ENCODE measurements at regions not wholly inside any gene's neighbourhood (a gene's known extent, or its start where the extent isn't known, plus 50 kb on each side); places are given as distances from the start of the nearest gene placed in this dataset.

DNA sequence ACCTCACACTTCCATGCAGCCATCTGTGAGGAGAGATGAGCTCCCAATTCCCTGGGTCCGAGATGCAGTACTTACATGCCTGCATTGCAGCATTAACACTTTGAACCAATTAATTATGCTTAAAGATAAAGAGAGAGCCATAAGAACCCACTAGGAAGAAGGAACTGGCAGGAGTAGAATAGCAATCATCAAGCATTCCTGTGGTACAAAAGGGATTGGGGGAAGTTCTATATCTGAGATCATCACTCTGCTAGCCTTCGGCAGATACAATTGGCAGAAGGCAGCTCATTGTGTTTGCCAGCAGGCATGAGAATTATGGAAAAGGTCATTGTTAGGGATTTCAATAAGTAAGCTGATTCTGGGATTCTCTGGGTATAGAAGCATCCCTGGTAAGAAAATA, 891.4 kb downstream of the NTRK3 start:
- no peak for DNase-seq (ENCODE audit: low read depth, low spot score)

DNA sequence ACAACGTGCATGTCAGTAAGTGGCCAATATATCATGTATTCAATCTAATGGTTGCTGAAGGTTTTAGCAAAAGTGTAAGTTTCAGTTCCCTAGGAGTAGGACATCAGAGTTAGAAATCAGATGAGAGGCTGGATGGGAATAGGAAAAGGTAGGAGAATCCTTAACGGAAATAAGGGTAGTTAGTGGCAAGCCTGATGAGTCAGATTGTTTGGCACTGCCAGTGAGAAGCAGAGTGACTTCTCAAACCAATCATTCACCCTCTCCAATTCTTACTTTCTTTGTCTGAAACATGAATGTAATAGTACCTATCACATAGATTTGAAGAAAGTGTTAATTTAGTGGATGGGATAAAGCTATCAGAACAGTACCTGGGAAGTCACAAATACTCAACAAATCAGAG, 894.0 kb downstream of the NTRK3 start:
- no peak for DNase-seq (ENCODE audit: low read depth, low spot score)

DNA sequence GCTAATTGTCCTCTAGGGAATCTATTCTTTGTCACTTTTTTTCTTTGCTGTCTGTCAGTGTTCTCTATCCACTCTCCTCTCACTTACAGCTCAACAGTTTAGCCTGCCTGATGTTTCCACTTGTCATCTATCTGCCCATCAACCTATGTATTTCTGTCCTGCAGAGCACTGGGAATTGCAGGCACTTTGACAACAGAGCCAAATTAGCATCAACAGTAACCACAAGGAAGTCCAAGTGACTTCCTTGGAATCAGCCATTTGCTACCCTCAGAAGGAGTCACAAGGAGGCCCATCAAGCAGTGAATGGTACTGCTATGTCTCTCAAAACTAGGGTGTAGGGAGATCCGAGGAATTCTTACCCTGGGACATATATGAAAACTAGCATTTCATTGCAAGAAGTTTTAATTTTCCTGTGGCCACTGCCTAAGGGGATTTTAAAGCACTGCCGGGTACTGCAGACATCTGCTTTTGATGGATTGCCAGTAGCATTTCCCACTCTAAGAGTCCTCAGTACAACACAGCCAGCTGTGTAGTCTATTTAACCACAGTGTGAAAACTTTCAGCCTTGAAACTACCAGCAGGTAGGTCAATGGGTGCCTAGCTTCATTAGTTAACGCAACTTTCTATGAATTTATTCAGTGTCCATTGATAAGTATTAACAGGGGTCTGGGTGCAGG, 898.8 kb downstream of the NTRK3 start:
- no peak for DNase-seq (ENCODE audit: low read depth, low spot score)

DNA sequence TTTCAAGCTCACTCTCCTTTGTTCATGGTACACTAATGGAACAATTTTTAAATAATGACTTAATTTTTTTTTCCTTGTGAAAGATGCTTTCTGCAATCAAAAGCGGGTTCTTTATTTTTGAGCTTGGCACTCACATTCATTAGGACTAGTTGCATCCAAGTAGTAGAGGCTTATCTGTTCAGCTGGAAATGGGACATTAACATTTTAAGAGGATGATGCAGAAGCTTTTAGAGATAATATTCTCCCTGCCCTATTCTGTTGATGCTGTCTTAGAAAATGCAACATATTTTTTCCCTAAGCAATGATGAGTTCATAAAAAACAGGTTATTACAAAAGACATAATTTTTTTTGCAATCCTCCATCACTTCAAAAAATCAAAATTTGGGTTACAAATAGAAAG, 900.6 kb downstream of the NTRK3 start:
- DNase-seq (ENCODE audit: low read depth, low spot score): no peak

DNA sequence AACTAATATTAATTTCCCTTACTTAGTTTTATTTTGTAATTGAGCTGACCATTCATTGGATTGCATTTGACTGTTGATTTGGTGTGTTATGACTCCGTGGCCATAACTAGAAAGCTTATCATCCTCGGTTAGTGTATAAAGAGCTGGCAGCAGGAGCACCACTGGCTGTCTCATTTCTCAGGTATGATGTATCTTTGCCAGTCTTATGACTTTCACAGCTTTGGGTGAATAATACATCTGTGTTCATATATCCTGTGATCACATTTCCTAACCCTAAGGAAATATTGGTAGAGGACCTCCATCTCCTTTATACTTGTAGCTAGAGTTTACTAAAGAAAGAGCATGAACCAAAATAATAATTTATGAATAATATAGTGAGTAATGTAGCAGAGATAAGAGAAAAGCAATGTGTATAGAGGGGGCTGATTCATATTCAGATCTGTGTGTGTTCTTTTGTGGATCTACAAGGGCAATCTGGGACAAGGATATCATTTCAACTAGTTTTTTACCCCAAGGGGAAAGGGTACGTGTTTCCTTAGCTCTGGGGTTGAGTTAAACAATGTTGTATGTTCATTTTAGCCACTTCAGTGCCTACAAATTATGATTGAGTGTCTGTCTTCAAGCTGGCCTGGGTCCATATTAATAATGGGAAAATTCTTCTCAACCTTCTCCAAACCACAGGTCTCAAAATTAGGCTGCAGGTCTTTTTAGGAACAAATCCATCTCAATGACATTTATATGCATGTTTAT, 901.7 kb downstream of the NTRK3 start:
- no peak for DNase-seq (ENCODE audit: low read depth, low spot score)

DNA sequence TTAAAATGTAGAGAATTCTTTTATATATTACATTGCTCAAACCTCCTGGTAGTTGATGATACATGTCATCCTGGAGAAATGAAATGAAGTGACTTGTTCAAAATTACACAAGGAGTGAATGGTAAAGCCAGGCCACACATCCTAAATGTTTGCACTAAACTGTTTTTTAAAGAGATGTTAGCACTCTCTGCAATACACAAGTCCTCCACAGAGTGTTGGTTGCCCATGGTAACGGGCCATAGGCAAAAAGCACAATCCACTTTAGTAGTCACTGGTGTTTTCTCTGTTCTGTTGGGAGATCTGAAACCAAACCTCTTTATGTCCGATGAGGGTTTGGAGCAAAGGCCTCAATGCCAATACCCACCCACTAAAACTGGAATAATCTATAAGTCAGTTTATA, 907.4 kb downstream of the NTRK3 start:
- no peak for DNase-seq (ENCODE audit: low read depth, low spot score)

DNA sequence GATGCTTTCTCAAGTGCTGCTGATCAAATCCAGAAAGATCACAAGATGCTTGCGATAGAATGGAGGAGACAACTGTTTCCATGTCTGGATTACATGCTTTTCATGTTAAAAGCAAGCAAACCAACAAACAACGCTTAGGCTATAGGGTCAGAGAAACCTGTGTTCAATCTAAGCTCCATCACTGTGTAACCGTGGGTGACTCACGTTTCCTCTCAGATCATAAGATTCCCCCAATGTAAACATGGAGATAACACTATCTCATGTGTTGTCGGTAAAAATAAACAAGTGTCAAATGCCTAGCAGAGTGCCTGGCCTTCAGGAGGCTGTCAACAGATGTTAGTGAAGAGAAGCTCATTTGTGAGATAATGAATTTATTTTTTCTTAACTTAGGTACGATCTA, 907.8 kb downstream of the NTRK3 start:
- DNase-seq (ENCODE audit: low read depth, low spot score): no peak

GRCh38 chr15:87347806-87348515, 908.6 kb downstream of the NTRK3 start:
- no peak for DNase-seq (ENCODE audit: low read depth, low spot score)

DNA sequence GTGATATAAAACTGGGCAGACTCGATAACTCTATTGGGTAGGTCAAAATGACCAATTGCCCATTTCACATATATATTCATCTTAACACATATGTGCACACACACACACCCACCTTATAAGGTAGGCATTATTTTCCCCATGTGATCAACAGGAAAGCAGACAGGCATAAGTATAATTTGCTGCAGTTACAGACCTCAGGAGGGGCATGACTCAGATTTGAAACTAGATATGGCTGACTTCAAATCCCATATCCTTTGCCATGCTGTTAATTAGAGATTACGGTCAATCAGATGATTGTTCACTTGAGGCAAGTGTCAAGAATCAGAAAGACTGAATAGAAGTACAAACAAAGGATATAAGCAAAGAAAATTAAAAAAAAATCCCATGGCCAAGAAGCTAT, 910.6 kb downstream of the NTRK3 start:
- no peak for DNase-seq (ENCODE audit: low read depth, low spot score)

DNA sequence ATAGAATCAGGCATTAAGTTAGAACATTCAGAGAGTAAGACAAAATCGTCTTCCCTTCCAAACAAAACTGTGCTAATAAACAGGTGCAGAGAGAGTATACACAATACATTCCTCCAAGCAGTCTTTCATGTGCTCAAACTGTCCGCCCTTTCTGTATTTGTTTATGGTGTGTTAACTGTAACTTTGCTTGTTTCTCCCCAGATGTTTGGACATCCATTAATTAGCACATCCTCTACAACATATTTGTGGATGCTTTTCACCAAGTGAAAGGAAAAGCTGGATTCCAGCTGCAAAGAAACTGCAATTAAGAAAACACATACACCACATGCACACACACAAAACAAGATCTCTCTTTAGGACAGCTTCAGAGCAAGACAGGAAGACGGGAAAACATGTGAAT, 912.6 kb downstream of the NTRK3 start:
- DNase-seq (ENCODE audit: low read depth, low spot score): no peak

DNA sequence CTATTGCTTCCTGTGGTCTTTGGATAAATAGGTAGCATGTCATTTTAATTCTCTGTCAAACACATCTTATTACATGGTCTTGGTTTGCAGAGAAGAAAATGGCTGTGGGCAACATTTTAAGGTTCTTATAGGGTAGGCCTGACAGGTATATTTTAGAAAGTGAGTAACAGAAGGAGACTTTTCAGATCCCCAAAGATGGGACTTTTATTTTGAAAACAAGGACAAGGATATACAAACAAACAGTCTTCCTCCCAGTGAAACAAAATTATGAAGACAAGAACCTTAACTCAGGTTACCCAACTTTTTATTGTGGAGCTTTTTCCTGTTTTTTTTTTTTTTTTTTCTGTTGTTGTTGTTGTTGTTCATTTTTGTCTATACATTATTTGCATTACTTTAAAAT, 916.2 kb downstream of the NTRK3 start:
- DNase-seq (ENCODE audit: low read depth, low spot score): no peak

DNA sequence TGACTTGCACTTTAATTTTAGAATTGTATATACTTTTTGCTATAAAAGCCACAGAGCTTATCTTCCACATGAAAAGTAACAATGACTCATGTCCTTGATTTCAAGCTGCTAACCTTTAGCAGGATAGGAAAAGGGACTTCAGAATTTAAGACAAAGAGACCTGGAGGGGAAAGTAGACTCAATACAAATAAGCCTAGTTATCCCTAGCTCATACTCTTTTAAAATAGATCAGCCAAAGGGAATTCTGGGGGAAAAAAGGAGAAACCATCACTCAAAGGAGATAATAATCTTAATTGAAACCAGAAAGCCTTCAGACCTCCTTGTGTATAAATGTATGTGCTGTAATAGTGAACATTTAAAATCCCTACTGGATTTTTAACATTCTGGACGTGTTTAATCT, 930.3 kb downstream of the NTRK3 start:
- no peak for DNase-seq (ENCODE audit: low read depth, low spot score)

GRCh38 chr15:87322870-87323269, 933.7 kb downstream of the NTRK3 start:
- no peak for DNase-seq (ENCODE audit: low read depth, low spot score)

GRCh38 chr15:87322265-87322664, 934.3 kb downstream of the NTRK3 start:
- no peak for DNase-seq (ENCODE audit: low read depth, low spot score)

DNA sequence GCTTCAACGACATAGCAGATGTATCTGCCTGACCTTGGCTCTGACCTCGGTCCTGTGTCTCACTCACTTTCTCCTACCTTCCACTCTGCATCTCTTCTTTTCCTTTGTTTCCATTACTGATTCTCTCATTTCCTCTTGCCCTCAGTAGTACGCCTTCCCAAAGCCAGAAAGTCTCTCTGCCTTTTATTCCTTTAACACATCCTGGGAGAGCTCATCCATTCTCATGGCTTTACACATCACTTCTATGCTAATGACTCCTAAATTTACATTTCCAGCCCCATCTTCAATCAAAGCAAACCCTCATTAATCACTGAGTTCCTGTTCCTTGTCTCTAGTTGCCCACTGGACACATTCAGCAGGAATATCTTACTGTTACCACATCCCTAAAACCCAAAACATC, 938.6 kb downstream of the NTRK3 start:
- no peak for DNase-seq (ENCODE audit: low read depth, low spot score)

DNA sequence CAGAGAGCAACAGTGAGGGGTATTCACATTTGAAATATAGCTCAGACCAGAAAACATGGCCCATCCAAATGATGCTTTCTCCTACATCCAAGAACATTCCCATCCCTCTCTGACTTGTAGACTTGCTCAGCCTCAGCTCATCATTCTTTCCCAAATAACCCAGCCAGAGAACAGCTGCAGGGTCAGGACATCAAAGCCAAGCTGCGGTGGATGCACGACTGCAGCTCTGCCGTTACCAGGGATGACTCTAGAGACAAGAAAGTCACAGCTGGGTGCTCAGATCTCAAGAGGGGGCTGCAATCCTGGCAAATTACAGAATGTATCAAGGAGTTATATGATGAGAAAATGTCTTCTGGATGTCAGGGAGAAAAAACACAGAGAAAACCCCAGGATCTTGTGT, 944.3 kb downstream of the NTRK3 start:
- DNase-seq (ENCODE audit: low read depth, low spot score): no peak

DNA sequence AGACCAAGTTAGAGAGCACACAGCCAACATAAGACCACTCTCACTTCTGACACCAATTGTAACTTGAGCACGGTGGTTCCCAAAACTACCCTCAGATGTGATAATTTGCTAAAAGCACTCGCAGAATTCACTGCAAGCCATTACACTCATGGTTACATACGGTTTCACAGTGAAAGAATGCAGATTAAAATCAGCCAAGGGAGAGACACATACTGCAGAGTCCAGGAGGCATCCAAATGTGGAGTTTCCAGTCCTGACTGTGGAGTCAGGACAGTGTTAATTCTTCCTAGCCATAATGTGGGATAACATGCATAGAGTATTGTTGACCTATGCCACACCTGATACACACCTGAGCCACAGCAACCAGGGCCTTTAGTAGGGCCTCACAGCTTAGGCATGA, 956.4 kb downstream of the NTRK3 start:
- no peak for DNase-seq (ENCODE audit: low read depth, low spot score)

- DNase-seq (ENCODE audit: low read depth, low spot score): no peak
These were observed 961.7 kb downstream of the NTRK3 start for GRCh38 chr15:87294854-87295253.

- DNase-seq (ENCODE audit: low read depth, low spot score): no peak
These were observed 963.5 kb downstream of the NTRK3 start for GRCh38 chr15:87293031-87293430.

DNA sequence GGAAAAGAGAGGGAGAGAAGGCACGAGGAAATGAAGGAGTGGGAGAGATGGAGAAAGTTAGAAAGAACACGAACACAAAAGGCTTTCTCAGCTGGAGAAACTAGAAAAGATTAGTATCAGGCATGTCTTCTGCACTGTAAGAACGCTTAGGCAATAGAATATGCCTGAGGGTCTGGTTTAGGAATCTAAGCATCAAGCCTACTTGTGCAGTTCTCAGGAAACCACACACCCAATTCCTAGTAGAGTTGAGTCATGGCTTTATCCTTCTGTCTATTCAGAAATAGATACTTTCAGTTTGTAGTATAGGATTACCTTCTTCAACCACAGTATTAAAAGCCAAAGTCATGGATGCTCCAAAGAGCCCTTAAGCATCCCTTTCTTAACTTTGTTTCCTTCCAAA, 969.4 kb downstream of the NTRK3 start:
- DNase-seq (ENCODE audit: low read depth, low spot score): no peak

GRCh38 chr15:87269566-87269965, 987.0 kb downstream of the NTRK3 start:
- DNase-seq (ENCODE audit: low read depth, low spot score): no peak

DNA sequence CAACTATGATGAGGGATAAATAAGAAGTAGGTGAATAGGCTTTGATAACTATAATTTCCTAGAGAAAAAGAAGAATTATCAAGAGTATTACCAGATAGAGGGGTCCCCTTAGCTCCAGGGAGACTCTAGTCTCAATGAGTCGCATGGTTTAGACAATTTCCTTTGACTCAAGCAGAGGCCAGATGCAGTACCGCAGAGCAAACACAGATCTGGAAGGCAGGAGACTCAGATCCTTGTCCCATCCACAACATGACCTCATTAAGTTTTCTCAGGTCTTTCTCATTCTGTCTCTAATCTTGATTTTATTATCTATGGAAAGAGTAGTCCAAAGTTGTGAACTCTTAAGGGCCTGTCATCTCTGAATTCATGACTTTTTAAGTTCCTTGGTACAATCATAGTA, 987.9 kb downstream of the NTRK3 start:
- no peak for DNase-seq (ENCODE audit: low read depth, low spot score)

DNA sequence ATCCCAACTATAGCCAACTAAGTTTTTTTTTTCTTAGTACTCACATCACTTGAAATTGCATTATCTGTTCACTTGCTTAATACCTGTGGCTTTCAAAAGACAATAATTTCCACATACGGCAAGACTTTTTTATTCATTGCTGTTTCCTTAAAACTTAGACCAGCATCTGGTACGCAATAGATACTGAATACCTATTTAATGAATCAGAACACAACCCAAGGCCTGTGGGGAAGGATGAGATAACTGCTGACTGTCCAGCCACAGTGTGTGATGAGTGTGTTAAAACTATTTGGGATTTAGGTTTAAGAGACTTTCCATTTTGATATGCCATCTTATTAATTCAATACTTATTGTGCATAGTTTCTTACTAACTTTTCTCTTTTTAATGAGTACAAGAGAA, 988.7 kb downstream of the NTRK3 start:
- no peak for DNase-seq (ENCODE audit: low read depth, low spot score)
